GM13977 (cell line): ENCODE measurements at regions not wholly inside any gene's neighbourhood (a gene's known extent, or its start where the extent isn't known, plus 50 kb on each side); places are given as distances from the start of the nearest gene placed in this dataset.

Experiments used
- DNase-seq: peaks from one replicate; pipeline ENCODE4 v3.0.0; 2012; ENCODE audit warnings: low spot score
- CTCF ChIP-seq: IDR thresholded peaks from 2 replicates; pipeline ENCODE4 v1.5.1; 2012; ENCODE audit warnings: mild to moderate bottlenecking, control low read depth; ENCODE audit not compliant: insufficient read depth; ENCODE audit errors: extremely low read depth, missing control alignments
- in situ Hi-C: fragments of 300-500 bp; cut with MboI; formaldehyde crosslinking; loops from one replicate; pipeline ENCODE4 v1.12.0; 2022; ENCODE audit warnings: low sequenced_read_pairs, low pct_unique_long_range_greater_than_20kb, mixed read lengths, inconsistent platforms; ENCODE audit not compliant: unreplicated experiment

GRCh38 chr2:78535395-78535794, 490.1 kb upstream of the REG3G start:
- no peak for DNase-seq
- TF ChIP-seq CTCF: no peak
- in situ Hi-C loops: no loop called here

- in situ Hi-C loops: no loop called here
- no peak for DNase-seq
Measured at GRCh38 chr2:78538322-78538721, 487.2 kb upstream of the REG3G start.

GRCh38 chr2:78540255-78540654, 485.2 kb upstream of the REG3G start:
- DNase-seq: no peak
- in situ Hi-C loops: no loop called here
- no peak for TF ChIP-seq CTCF

More at GRCh38 chr2:78538322-78538721, 487.2 kb upstream of the REG3G start:
- TF ChIP-seq CTCF: no peak

- no peak for DNase-seq
- no peak for TF ChIP-seq CTCF
- in situ Hi-C loops: no loop called here
Measured at GRCh38 chr2:78541088-78541450, 484.4 kb upstream of the REG3G start.

- no peak for TF ChIP-seq CTCF
- DNase-seq: no peak
- in situ Hi-C loops: no loop called here
Measured at GRCh38 chr2:78541451-78542267, 483.8 kb upstream of the REG3G start.

- DNase-seq: no peak
- TF ChIP-seq CTCF: no peak
- in situ Hi-C loops: no loop called here
Measured at GRCh38 chr2:78546843-78547242, 478.7 kb upstream of the REG3G start.
